Left kidney (tissue), 1 donor: ENCODE measurements at regions not wholly inside any gene's neighbourhood (a gene's known extent, or its start where the extent isn't known, plus 50 kb on each side); places are given as distances from the start of the nearest gene placed in this dataset.
"Not testable (repeated sequence)": the region's sequence is repeated elsewhere in the genome, so short reads cannot be mapped to it uniquely, and the experiment has no call there.

Source experiments
- DNase-seq: peaks from one replicate; pipeline ENCODE4 v3.0.0-alpha.2; 2013

DNA sequence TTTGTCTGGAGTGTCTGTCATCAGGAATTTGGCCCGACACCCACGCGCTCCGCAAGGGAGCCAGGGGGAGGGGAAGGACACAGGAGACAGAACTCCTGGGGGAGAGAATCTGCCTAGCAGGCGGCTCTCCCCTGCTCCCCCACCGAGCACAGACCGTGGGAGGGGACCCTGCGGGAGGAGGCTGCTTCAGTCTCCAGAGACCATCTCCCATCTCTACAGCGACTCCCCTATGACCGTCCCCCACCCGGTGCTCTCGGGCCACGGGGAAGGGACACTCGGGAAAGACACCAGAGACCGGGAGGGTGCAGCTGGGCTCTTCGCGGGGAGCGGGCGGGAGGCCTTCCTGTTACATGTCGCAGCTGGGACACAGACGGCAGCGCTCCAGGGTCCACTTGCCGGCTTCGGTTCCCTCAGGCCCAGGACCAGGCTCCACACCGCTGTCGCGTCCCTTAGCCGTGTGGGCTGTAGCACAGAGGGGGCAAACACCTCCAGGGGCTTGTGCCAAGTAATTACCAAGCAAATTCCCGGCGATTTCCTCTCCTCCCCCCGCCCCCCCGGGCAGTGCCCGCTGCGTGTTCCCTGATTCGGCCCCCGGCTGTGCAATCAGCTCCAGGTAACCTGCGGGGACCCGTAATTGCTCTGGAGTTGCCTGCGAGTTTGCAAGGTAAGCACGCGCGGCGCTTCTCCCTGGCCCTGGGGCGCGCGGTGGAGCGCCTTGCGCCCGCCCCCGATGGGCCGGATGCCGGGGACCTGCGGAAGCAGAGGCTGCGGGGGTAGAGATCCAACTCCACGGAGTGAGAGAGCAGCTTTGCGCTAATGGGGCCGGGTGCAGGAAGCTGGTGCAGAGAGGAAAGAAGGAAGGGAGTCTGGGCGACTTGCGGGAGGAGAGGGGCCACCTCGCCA is 155.1 kb upstream of the CADM1 start:
- no peak for DNase-seq

- no peak for DNase-seq
Observed at GRCh38 chr11:115657586-115657985, 153.4 kb upstream of the CADM1 start.

GRCh38 chr11:115656669-115657068 is 152.5 kb upstream of the CADM1 start:
- DNase-seq, result no peak

DNA sequence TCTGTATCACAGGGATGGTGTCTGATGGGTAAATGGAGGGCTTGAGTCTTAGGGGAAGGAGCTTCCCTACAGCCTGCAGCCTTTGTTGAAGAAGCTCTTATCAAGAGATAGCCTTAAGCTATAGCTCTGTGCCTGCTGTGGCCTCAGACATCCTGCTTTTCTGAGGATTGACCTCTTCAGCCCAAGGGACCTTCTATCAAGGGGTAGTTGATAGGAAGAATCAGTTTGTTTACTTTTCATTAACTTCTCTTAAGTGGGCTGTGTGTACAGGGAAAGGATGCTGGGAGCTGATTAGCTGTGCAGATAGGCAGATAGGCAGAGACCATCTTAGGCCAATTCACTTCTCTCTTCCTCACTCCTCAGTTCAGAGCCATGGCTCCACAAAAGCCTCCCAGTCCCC is 151.8 kb upstream of the CADM1 start:
- no peak for DNase-seq

DNA sequence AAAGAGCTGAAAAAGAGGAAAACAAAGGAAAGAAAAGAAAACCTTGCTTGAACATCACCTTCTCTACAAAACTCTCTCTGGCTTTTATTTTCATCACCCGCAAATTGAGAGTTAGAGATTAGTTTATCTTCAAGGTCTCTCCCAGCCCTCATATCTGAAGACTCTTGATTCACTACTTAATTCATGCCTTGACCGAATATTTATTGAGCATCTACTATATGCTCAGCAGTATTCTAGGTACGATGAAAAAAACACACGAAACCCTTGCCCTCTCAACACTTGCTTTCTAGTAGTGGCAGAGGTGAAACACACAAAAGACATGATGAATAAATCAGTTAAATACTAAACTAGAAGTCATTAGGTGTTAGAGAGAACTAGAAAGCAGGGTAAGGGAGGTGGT is 150.6 kb upstream of the CADM1 start:
- no peak for DNase-seq

DNA sequence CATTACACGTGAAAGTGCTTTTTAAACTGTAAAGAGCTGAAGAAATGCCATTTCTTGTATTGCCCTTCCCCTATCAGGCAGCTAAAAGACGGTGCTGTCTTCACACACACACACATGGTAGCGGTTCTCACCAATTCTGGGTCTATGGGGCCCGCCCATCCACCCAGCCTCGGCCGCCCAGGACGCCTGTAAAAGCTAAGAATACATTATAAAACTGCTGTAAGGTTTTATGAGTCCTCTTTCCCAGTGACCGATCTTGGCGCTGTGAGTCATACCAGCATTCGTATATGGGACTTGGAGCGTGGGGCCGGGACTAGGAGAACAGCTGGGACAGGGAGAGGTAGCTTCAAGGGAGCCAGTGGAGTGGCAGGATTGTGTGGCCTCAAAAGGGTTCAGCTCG is 149.7 kb upstream of the CADM1 start:
- no peak for DNase-seq

- DNase-seq, result no peak
Observed at GRCh38 chr11:115653076-115653475, 148.9 kb upstream of the CADM1 start.

GRCh38 chr11:115652496-115652895 is 148.3 kb upstream of the CADM1 start:
- DNase-seq, result no peak

- DNase-seq, result no peak
Observed at GRCh38 chr11:115652094-115652493, 147.9 kb upstream of the CADM1 start.

GRCh38 chr11:115649461-115649860 is 145.2 kb upstream of the CADM1 start:
- DNase-seq, result no peak

DNA sequence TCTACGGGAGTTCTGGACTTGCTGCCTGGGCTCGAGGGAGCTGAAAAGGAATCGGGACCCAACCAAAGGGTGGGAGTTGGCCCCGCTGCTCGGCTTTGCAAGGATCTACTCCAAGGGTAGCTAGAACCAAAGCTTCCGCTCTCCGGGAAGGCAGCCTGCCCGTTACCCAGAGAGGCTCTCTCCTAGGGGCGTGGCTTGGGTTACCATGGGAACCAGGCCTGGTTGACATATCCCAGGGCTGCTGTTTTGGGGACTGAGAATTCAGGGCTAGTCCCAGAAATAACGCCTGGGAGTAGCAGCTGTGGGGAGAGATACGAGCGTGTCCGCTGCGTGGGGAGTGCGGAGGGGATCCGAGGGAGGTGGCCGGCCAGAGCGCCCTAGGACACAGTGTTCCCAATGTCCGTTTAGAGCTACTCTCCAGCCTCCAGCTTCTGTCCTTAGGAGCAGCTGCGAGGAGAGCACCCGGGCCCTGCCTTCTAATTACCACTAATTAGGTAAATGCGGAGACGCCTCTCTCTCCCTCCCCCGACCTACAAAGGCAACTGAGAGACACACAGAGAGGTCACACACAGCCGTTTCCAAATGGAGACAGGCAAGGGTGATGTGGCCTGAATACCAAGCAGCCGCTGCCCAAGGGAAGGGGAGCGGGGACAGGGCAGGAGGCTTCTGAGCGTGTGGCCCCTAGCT is 141.6 kb upstream of the CADM1 start:
- no peak for DNase-seq

GRCh38 chr11:115644856-115645255 is 140.6 kb upstream of the CADM1 start:
- DNase-seq, result no peak

GRCh38 chr11:115643549-115644270 is 139.5 kb upstream of the CADM1 start:
- no peak for DNase-seq

DNA sequence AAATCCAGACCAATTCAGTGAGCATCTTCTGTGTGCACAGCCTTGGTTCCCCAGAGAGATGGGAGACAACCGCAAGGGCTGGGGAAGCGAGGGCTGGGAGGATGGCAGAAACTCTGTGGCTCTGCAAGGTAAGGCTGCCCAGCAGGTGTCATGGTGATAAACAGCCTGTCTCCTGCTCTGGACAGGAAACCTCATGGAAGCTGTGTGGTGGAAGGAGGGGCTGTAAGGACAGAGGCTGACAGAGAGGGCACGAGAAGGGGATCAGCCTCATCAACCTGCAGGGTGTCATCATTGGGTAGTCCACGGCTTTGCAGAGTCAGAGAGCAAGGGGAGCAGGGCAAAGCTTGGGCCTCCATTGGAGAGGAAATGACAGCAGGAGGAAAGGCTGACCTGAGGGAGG is 138.4 kb upstream of the CADM1 start:
- DNase-seq, result no peak

DNA sequence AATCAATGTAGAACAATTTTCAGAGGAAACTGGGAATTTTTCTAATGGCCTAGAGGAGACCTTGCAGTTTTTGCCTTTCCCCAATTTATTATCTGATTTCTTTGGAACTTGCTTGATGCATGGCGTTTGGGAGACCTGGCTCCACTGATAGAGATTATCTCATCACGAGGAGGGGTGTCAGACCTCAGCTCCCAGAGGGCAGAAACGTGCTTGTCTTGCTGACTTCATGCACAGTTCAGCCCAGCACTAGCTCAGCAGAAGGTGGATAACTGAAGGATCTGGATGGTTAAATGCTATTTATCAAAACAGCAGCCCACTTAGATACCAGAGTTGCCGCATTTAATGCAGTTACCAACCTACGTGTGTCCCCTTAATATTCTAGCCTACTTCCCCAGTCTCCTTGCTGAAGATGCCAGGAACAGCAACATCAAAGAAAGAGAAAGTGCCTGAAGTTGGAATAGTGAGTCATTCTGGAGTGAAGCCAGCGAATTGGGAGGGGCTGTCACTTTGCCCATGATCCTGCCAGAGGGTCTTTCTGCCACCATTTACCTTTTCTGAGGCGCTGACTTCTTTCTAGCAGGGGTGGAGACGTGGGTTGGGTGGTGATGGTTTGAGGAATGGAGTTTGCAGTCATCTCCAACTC is 133.5 kb upstream of the CADM1 start:
- DNase-seq, result no peak

GRCh38 chr11:115636753-115637527 is 132.7 kb upstream of the CADM1 start:
- no peak for DNase-seq

GRCh38 chr11:115633977-115634376 is 129.8 kb upstream of the CADM1 start:
- DNase-seq, result not testable (repeated sequence)

DNA sequence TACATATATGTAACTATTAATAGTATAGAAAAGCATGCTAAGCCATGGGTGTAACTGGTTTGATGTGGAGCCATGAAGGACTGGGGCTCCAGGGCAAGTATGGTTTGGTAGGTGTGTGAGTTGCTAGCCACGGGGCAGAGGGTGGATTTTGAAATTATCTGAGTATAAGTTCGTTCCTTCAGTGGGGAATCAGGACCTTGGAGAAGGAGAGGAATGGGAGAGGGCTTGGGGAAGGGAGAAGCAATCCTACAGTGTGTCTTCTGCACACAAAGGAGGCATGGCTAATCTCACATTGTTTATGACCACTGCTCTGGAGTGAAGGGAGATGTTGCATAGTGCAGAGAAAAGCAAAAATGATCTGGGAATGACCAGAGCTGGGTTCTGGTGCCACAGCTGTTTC is 127.8 kb upstream of the CADM1 start:
- DNase-seq, result no peak

- DNase-seq, result no peak
Observed at GRCh38 chr11:115631609-115632008, 127.4 kb upstream of the CADM1 start.

- no peak for DNase-seq
Observed at GRCh38 chr11:115630214-115630613, 126.0 kb upstream of the CADM1 start.

- DNase-seq, result no peak
Observed at GRCh38 chr11:115629456-115630015, 125.3 kb upstream of the CADM1 start.
